Breast epithelium (tissue), 3 donors: ENCODE measurements at regions not wholly inside any gene's neighbourhood (a gene's known extent, or its start where the extent isn't known, plus 50 kb on each side); places are given as distances from the start of the nearest gene placed in this dataset.

Source experiments
- POLR2AphosphoS5 ChIP-seq, 3 donors: sonication (generic); formaldehyde crosslinking; IDR thresholded peaks; one replicate each; pipeline ENCODE4 v1.6.1; 2017; ENCODE audit warnings: antibody characterized with exemption in 3 of 3
- TF ChIP-seq, protein P1 (sequence below), 3 donors: fragments of 450-650 bp; IDR thresholded peaks; one replicate each; pipeline ENCODE4 v1.5.1; 2016 to 2017; ENCODE audit warnings: antibody characterized with exemption in 3 of 3, mild to moderate bottlenecking in 3 of 3, moderate library complexity in 3 of 3

DNA sequence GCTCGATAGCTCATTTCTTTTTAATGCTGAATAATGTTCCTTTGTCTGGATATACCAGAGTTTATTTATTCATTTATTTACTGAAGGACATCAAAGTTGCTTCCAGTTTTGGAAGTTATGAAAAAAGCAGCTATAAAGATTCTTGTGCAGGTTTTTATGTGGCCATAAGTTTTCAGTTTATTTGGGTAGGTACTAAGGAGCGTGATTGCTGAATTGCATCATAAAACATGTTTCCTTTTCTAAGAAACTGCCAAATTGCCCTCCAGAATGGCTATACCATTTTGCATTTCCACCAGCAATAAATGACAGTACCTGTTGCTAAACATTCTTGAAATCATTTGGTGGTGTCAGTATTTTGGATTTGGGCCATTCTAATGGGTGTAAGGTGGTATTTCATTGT is 1067.7 kb upstream of the SPRY2 start:
- TF ChIP-seq, protein P1, sequence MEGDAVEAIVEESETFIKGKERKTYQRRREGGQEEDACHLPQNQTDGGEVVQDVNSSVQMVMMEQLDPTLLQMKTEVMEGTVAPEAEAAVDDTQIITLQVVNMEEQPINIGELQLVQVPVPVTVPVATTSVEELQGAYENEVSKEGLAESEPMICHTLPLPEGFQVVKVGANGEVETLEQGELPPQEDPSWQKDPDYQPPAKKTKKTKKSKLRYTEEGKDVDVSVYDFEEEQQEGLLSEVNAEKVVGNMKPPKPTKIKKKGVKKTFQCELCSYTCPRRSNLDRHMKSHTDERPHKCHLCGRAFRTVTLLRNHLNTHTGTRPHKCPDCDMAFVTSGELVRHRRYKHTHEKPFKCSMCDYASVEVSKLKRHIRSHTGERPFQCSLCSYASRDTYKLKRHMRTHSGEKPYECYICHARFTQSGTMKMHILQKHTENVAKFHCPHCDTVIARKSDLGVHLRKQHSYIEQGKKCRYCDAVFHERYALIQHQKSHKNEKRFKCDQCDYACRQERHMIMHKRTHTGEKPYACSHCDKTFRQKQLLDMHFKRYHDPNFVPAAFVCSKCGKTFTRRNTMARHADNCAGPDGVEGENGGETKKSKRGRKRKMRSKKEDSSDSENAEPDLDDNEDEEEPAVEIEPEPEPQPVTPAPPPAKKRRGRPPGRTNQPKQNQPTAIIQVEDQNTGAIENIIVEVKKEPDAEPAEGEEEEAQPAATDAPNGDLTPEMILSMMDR (IDR thresholded peaks at IDR 0.05), result no peak
- no peak for TF ChIP-seq POLR2AphosphoS5 (IDR thresholded peaks at IDR 0.05)
